Breast epithelium (tissue), 4 donors: ENCODE measurements at regions not wholly inside any gene's neighbourhood (a gene's known extent, or its start where the extent isn't known, plus 50 kb on each side); places are given as distances from the start of the nearest gene placed in this dataset.

Experiments used
- DNase-seq, 2 donors: peaks; one replicate each; pipeline ENCODE4 v3.0.0-alpha.2; 2019; ENCODE audit warnings: low spot score in 2 of 2
- H3K27ac ChIP-seq, 2 donors: fragments of 200-600 bp; sonication (generic) in 1 of 2; one replicate each; pipeline ENCODE4 v1.5.1; 2016 to 2019; ENCODE audit warnings: mild to moderate bottlenecking in 1 of 2
- H3K27me3 ChIP-seq, 2 donors: fragments of 200-600 bp; sonication (generic) in 1 of 2; one replicate each; pipeline versions ENCODE4 v1.5.1 to v1.6.0; 2017 to 2019; ENCODE audit warnings: control low read depth in 1 of 2, mild to moderate bottlenecking in 1 of 2
- H3K36me3 ChIP-seq: fragments of 200-600 bp; one replicate; pipeline ENCODE4 v1.5.1; 2019
- H3K4me1 ChIP-seq, 2 donors: fragments of 200-600 bp; sonication (generic); one replicate each; pipeline ENCODE4 v1.5.1; 2016 to 2019; ENCODE audit warnings: control low read depth in 1 of 2
- H3K4me3 ChIP-seq, 3 donors: fragments of 200-600 bp; sonication (generic); 1 replicate in 2 of 3; 2 replicates in 1 of 3; pipeline ENCODE4 v1.5.1; 2016 to 2019; ENCODE audit warnings: mild to moderate bottlenecking in 3 of 3, moderate library complexity in 2 of 3
- H3K9me3 ChIP-seq, 2 donors: fragments of 200-600 bp; sonication (generic) in 1 of 2; one replicate each; pipeline ENCODE4 v1.5.1; 2016 to 2019; ENCODE audit warnings: control low read depth in 1 of 2
- POLR2A ChIP-seq: fragments of 450-650 bp; IDR thresholded peaks from one replicate; pipeline ENCODE4 v1.6.1; 2016; ENCODE audit warnings: antibody characterized with exemption, mild to moderate bottlenecking, moderate library complexity
- POLR2AphosphoS5 ChIP-seq, 3 donors: sonication (generic); formaldehyde crosslinking; IDR thresholded peaks; one replicate each; pipeline ENCODE4 v1.6.1; 2017; ENCODE audit warnings: antibody characterized with exemption in 3 of 3
- intact Hi-C: fragments of 100-400 bp; cut with DNase I; formaldehyde crosslinking; loops from one replicate; pipeline ENCODE4 v1.15.1; 2023; ENCODE audit warnings: low total_unique reads
- TF ChIP-seq, protein P1 (sequence below), 3 donors: fragments of 450-650 bp; IDR thresholded peaks; one replicate each; pipeline ENCODE4 v1.5.1; 2016 to 2017; ENCODE audit warnings: antibody characterized with exemption in 3 of 3, mild to moderate bottlenecking in 3 of 3, moderate library complexity in 3 of 3

DNA sequence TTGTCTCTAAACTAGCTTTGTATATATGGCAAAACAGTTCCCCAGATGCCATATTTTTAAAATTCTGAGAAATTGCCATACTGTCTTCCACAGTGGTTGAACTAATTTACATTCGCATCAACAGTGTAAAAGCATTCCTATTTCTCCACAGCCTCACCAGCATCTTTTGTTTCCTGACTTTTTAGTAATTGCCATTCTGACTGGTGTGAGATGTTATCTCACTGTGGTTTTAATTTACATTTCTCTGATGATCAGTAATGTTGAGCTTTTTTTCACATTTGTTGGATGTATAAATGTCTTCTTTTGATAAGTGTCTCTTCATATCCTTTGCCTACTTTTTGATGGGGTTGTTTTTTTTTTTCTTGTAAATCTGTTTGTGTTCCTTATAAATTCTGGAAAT is 1222.7 kb upstream of the CITED2 start:
- Histone ChIP-seq H3K9me3 (peaks cover 0 to 4% of the 10 kb centered on the region in 2 donors), H3K27me3 (no peaks in the 10 kb centered on the region), H3K4me1 (no peaks in the 10 kb centered on the region), H3K36me3 (no peaks in the 10 kb centered on the region), H3K4me3 (no peak overlapping the region), H3K27ac (no peak overlapping the region)
- TF ChIP-seq POLR2AphosphoS5 (IDR thresholded peaks at IDR 0.05) (no peak), POLR2A (no peak)
- TF ChIP-seq, protein P1, sequence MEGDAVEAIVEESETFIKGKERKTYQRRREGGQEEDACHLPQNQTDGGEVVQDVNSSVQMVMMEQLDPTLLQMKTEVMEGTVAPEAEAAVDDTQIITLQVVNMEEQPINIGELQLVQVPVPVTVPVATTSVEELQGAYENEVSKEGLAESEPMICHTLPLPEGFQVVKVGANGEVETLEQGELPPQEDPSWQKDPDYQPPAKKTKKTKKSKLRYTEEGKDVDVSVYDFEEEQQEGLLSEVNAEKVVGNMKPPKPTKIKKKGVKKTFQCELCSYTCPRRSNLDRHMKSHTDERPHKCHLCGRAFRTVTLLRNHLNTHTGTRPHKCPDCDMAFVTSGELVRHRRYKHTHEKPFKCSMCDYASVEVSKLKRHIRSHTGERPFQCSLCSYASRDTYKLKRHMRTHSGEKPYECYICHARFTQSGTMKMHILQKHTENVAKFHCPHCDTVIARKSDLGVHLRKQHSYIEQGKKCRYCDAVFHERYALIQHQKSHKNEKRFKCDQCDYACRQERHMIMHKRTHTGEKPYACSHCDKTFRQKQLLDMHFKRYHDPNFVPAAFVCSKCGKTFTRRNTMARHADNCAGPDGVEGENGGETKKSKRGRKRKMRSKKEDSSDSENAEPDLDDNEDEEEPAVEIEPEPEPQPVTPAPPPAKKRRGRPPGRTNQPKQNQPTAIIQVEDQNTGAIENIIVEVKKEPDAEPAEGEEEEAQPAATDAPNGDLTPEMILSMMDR (IDR thresholded peaks at IDR 0.05), result no peak
- DNase-seq, result no peak
- intact Hi-C loops, result no loop called here

DNA sequence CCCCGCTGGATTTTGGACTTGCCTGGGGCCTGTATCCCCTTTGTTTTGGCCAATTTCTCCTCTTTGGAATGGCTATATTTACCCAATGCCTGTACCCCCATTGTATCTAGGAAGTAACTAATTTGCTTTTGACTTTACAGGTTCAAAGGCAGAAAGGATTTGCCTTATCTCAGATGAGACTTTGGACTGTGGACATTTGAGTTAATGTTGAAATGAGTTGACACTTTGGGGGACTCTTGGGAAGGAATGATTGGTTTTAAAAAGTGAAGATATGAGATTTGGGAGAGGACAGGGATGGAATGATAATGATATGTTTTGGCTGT is 1220.3 kb upstream of the CITED2 start:
- Histone ChIP-seq H3K9me3 (peaks cover 0 to 4% of the 10 kb centered on the region in 2 donors), H3K4me1 (no peaks in the 10 kb centered on the region), H3K27ac (no peak overlapping the region), H3K4me3 (no peak overlapping the region), H3K27me3 (no peaks in the 10 kb centered on the region), H3K36me3 (no peaks in the 10 kb centered on the region)
- intact Hi-C loops, result no loop called here
- TF ChIP-seq POLR2AphosphoS5 (IDR thresholded peaks at IDR 0.05) (no peak), POLR2A (no peak)
- TF ChIP-seq, protein P1 (IDR thresholded peaks at IDR 0.05), result no peak
- DNase-seq, result no peak

DNA sequence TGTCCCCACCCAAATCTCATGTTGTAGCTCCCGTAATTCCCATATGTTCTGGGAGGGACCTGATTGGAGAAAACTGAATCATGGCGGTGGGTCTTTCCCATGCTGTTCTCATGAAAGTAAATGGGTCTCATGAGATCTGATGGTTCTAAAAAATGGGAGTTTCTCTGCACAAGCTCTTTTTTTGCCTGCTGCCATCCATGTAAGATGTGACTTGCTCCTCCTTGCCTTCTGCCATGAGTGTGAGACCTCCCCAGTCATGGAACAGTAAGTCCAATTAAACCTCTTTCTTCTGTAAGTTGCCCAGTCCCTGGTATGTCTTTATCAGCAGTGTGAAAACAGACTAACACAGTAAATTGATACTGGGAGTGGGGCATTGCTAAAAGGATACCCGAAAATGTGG is 1218.4 kb upstream of the CITED2 start:
- Histone ChIP-seq H3K36me3 (no peaks in the 10 kb centered on the region), H3K27me3 (no peaks in the 10 kb centered on the region), H3K27ac (no peak overlapping the region), H3K4me1 (no peaks in the 10 kb centered on the region), H3K9me3 (peaks cover 0 to 4% of the 10 kb centered on the region in 2 donors), H3K4me3 (no peak overlapping the region)
- no peak for TF ChIP-seq POLR2A
- TF ChIP-seq POLR2AphosphoS5 (IDR thresholded peaks at IDR 0.05), result no peak
- TF ChIP-seq, protein P1 (IDR thresholded peaks at IDR 0.05), result no peak
- intact Hi-C loops, result no loop called here
- DNase-seq, result no peak

DNA sequence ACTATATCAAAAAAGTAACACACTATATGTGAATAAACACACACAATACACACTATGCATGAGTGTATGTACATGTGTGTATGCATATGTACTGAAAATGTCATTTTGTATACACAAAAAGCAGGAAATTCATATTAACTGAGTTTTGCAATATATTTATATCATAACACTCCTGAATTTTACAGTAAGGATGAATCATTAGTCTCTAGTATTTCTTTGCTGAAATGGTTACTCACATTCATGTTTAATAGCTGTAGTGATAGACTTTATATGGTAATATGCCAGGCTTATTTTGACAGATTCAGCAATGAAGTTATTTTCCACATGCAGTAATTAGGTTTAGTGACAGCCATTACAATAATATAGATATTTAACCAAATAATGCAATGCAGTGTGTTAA is 1216.2 kb upstream of the CITED2 start:
- TF ChIP-seq POLR2A, result no peak
- TF ChIP-seq, protein P1 (IDR thresholded peaks at IDR 0.05), result no peak
- no peak for TF ChIP-seq POLR2AphosphoS5 (IDR thresholded peaks at IDR 0.05)
- Histone ChIP-seq H3K4me3 (no peak overlapping the region), H3K27me3 (no peaks in the 10 kb centered on the region), H3K27ac (no peak overlapping the region), H3K4me1 (no peaks in the 10 kb centered on the region), H3K9me3 (peaks cover 0 to 4% of the 10 kb centered on the region in 2 donors), H3K36me3 (no peaks in the 10 kb centered on the region)
- DNase-seq, result no peak
- intact Hi-C loops, result no loop called here

DNA sequence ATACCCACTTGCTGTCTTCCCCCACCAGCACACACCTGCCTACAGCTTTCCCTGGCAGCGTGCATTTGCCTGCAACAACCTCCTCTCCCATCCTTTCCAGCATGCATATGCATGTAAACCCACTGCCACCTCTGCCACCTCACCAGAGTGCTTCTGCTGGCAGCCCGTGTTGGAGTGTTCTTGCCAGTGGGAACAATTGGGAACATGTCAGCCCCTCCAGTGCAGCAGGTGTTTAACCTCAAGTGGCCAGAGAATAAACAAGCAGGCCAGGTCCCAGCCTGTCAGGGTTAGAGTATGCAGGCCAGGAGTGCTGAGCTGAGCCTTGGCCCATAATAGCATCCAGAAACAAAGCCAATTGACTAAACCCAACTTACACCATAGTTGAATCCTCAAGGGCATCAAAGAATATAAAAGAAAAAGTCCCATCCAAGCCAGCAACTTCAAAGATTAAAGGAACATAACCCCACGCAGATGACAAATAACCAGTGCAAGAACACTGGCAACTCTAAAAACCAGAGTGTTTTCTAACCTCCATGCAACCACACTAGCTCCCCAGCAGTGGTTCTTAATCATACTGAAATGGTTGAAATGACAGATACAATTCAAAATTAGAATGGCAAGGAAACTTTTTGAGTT is 1212.1 kb upstream of the CITED2 start:
- Histone ChIP-seq H3K36me3 (no peaks in the 10 kb centered on the region), H3K4me3 (no peak overlapping the region), H3K9me3 (no peaks in the 10 kb centered on the region), H3K27me3 (no peaks in the 10 kb centered on the region), H3K27ac (no peak overlapping the region), H3K4me1 (no peaks in the 10 kb centered on the region)
- no peak for DNase-seq
- intact Hi-C loops, result no loop called here
- no peak for TF ChIP-seq POLR2AphosphoS5 (IDR thresholded peaks at IDR 0.05)
- TF ChIP-seq, protein P1 (IDR thresholded peaks at IDR 0.05), result no peak
- no peak for TF ChIP-seq POLR2A
